Thyroid gland (tissue), 4 donors: ENCODE measurements at regions not wholly inside any gene's neighbourhood (a gene's known extent, or its start where the extent isn't known, plus 50 kb on each side); places are given as distances from the start of the nearest gene placed in this dataset.

Source experiments
- DNase-seq, 2 donors: peaks; one replicate each; pipeline ENCODE4 v3.0.0-alpha.2; 2019
- H3K27ac ChIP-seq, 3 donors: fragments of 200-600 bp; sonication (generic); 1 replicate in 2 of 3; 2 replicates in 1 of 3; pipeline ENCODE4 v1.5.1; 2016 to 2019; ENCODE audit warnings: mild to moderate bottlenecking in 1 of 3, moderate library complexity in 1 of 3
- H3K27me3 ChIP-seq: fragments of 200-600 bp; sonication (generic); one replicate; pipeline ENCODE4 v1.5.1; 2019
- H3K36me3 ChIP-seq, 2 donors: fragments of 200-600 bp; sonication (generic); one replicate each; pipeline ENCODE4 v1.5.1; 2016 to 2019
- H3K4me1 ChIP-seq, 2 donors: fragments of 200-600 bp; sonication (generic); one replicate each; pipeline ENCODE4 v1.5.1; 2017 to 2019
- H3K4me3 ChIP-seq, 3 donors: fragments of 200-600 bp; sonication (generic); replicated peaks in 1 of 3; 1 replicate in 2 of 3; 2 replicates in 1 of 3; pipeline ENCODE4 v1.5.1; 2016; ENCODE audit warnings: mild to moderate bottlenecking in 1 of 3
- H3K9me3 ChIP-seq: fragments of 200-600 bp; sonication (generic); one replicate; pipeline ENCODE4 v1.5.1; 2017
- CTCF ChIP-seq, 6 experiments: fragments of 200-600 bp in 3 of 6; fragments of 450-650 bp in 3 of 6; sonication (generic) in 3 of 6; IDR thresholded peaks; one replicate each; pipeline ENCODE4 v1.5.1; 2016 to 2019; ENCODE audit warnings: antibody characterized with exemption in 6 of 6, mild to moderate bottlenecking in 2 of 6, inconsistent platforms in 1 of 6, moderate library complexity in 1 of 6
- POLR2A ChIP-seq, 2 donors: fragments of 450-650 bp; IDR thresholded peaks; one replicate each; pipeline ENCODE4 v1.6.1; 2017; ENCODE audit warnings: antibody characterized with exemption in 2 of 2, mild to moderate bottlenecking in 2 of 2, moderate library complexity in 1 of 2
- WGBS, 2 donors: methylation state at CpG; one replicate each; pipeline ENCODE4 v1.1.5; 2017; 5-methylcytosine and 5-hydroxymethylcytosine counted together
- intact Hi-C: fragments of 100-400 bp; cut with DNase I; formaldehyde crosslinking; loops from one replicate; pipeline ENCODE4 v1.15.1; 2023

- H3K27me3 ChIP-seq = no peaks in the 10 kb centered on the region
- TF ChIP-seq CTCF (IDR thresholded peaks at IDR 0.05) = no peak
- no peak for TF ChIP-seq POLR2A (IDR thresholded peaks at IDR 0.05)
- no peak for DNase-seq
- H3K9me3 ChIP-seq = no peaks in the 10 kb centered on the region
- intact Hi-C loops = no loop called here
- no peaks in the 10 kb centered on the region for H3K36me3 ChIP-seq
- no peak overlapping the region for H3K4me3 ChIP-seq
- 7 to 11% methylated on average over 18 to 42 of the region's 69 CpGs for WGBS, 2 donors
- no peaks in the 10 kb centered on the region for H3K4me1 ChIP-seq
- H3K27ac ChIP-seq = no peak overlapping the region
These were observed 221.4 kb upstream of the PKN2 start for GRCh38 chr1:88462488-88463261.

GRCh38 chr1:88463401-88463985 is 220.6 kb upstream of the PKN2 start:
- H3K36me3 ChIP-seq = no peaks in the 10 kb centered on the region
- intact Hi-C loops = no loop called here
- 81 to 83% methylated on average over 7 of the region's 7 CpGs for WGBS, 2 donors
- H3K9me3 ChIP-seq = no peaks in the 10 kb centered on the region
- DNase-seq = no peak
- TF ChIP-seq CTCF (IDR thresholded peaks at IDR 0.05) = no peak
- no peak for TF ChIP-seq POLR2A (IDR thresholded peaks at IDR 0.05)
- no peaks in the 10 kb centered on the region for H3K4me1 ChIP-seq
- no peaks in the 10 kb centered on the region for H3K27me3 ChIP-seq
- H3K4me3 ChIP-seq = no peak overlapping the region
- H3K27ac ChIP-seq = no peak overlapping the region

GRCh38 chr1:88466011-88466410 is 218.1 kb upstream of the PKN2 start:
- intact Hi-C loops = no loop called here
- Histone ChIP-seq H3K36me3 (no peaks in the 10 kb centered on the region), H3K27ac (no peak overlapping the region), H3K27me3 (no peaks in the 10 kb centered on the region), H3K9me3 (no peaks in the 10 kb centered on the region), H3K4me3 (no peak overlapping the region), H3K4me1 (no peaks in the 10 kb centered on the region)
- no peak for TF ChIP-seq POLR2A (IDR thresholded peaks at IDR 0.05)
- no peak for TF ChIP-seq CTCF (IDR thresholded peaks at IDR 0.05)
- DNase-seq = no peak
- 91 to 93% methylated on average over 4 of the region's 4 CpGs for WGBS, 2 donors

GRCh38 chr1:88466899-88467580 is 217.0 kb upstream of the PKN2 start:
- Histone ChIP-seq H3K4me1 (no peaks in the 10 kb centered on the region), H3K36me3 (no peaks in the 10 kb centered on the region), H3K9me3 (no peaks in the 10 kb centered on the region), H3K27me3 (no peaks in the 10 kb centered on the region), H3K4me3 (no peak overlapping the region), H3K27ac (no peak overlapping the region)
- intact Hi-C loops = no loop called here
- WGBS, 2 donors = 96 to 97% methylated on average over 11 to 19 of the region's 55 CpGs
- DNase-seq = no peak
- TF ChIP-seq CTCF (IDR thresholded peaks at IDR 0.05) (no peak), POLR2A (IDR thresholded peaks at IDR 0.05) (no peak)

- Histone ChIP-seq H3K36me3 (no peaks in the 10 kb centered on the region), H3K4me1 (no peaks in the 10 kb centered on the region), H3K27me3 (no peaks in the 10 kb centered on the region), H3K27ac (no peak overlapping the region), H3K4me3 (no peak overlapping the region), H3K9me3 (no peaks in the 10 kb centered on the region)
- WGBS, 2 donors = 62 to 67% methylated on average over 2 of the region's 2 CpGs
- TF ChIP-seq POLR2A (IDR thresholded peaks at IDR 0.05) = no peak
- TF ChIP-seq CTCF (IDR thresholded peaks at IDR 0.05) = no peak
- no peak for DNase-seq
- intact Hi-C loops = no loop called here
These were observed 211.8 kb upstream of the PKN2 start for GRCh38 chr1:88472298-88472697.
